Right kidney (tissue), 1 donor: ENCODE measurements at regions not wholly inside any gene's neighbourhood (a gene's known extent, or its start where the extent isn't known, plus 50 kb on each side); places are given as distances from the start of the nearest gene placed in this dataset.
"Not testable (repeated sequence)": the region's sequence is repeated elsewhere in the genome, so short reads cannot be mapped to it uniquely, and the experiment has no call there.

Experiments used
- DNase-seq: peaks from one replicate; pipeline ENCODE4 v3.0.0-alpha.2; 2016

GRCh38 chr11:67873223-67873622 lies 130.7 kb downstream of the UNC93B1 start:
- not testable (repeated sequence) for DNase-seq

GRCh38 chr11:67871168-67871567 lies 132.7 kb downstream of the UNC93B1 start:
- not testable (repeated sequence) for DNase-seq

- DNase-seq = not testable (repeated sequence)
Measured at GRCh38 chr11:67862896-67863295, 141.0 kb downstream of the UNC93B1 start.

GRCh38 chr11:67859513-67860161 lies 144.3 kb downstream of the UNC93B1 start:
- not testable (repeated sequence) for DNase-seq

GRCh38 chr11:67850747-67851146 lies 153.2 kb downstream of the UNC93B1 start:
- not testable (repeated sequence) for DNase-seq

GRCh38 chr11:67849766-67850165 lies 154.1 kb downstream of the UNC93B1 start:
- not testable (repeated sequence) for DNase-seq

- not testable (repeated sequence) for DNase-seq
Measured at GRCh38 chr11:67847896-67848875, 155.7 kb downstream of the UNC93B1 start.

- DNase-seq = not testable (repeated sequence)
Measured at GRCh38 chr11:67846303-67846702, 157.6 kb downstream of the UNC93B1 start.

GRCh38 chr11:67845296-67845695 lies 158.6 kb downstream of the UNC93B1 start:
- DNase-seq = not testable (repeated sequence)

- DNase-seq = not testable (repeated sequence)
Measured at GRCh38 chr11:67840599-67840998, 163.3 kb downstream of the UNC93B1 start.

GRCh38 chr11:67830152-67830551 lies 155.7 kb upstream of the ALDH3B2 start:
- not testable (repeated sequence) for DNase-seq

- DNase-seq = not testable (repeated sequence)
Measured at GRCh38 chr11:67826951-67827296, 152.5 kb upstream of the ALDH3B2 start.

GRCh38 chr11:67826028-67826950 lies 151.9 kb upstream of the ALDH3B2 start:
- DNase-seq = peak; percentile 25

GRCh38 chr11:67824861-67825260 lies 150.4 kb upstream of the ALDH3B2 start:
- not testable (repeated sequence) for DNase-seq

GRCh38 chr11:67820081-67820480 lies 145.7 kb upstream of the ALDH3B2 start:
- no peak for DNase-seq

- not testable (repeated sequence) for DNase-seq
Measured at GRCh38 chr11:67817558-67817957, 143.1 kb upstream of the ALDH3B2 start.

- DNase-seq = not testable (repeated sequence)
Measured at GRCh38 chr11:67809301-67809700, 134.9 kb upstream of the ALDH3B2 start.

GRCh38 chr11:67807896-67808295 lies 133.5 kb upstream of the ALDH3B2 start:
- DNase-seq = not testable (repeated sequence)

GRCh38 chr11:67806728-67807235 lies 132.4 kb upstream of the ALDH3B2 start:
- DNase-seq = not testable (repeated sequence)

GRCh38 chr11:67806183-67806582 lies 131.8 kb upstream of the ALDH3B2 start:
- DNase-seq = peak; percentile 64

GRCh38 chr11:67805253-67806126 lies 131.1 kb upstream of the ALDH3B2 start:
- peak; percentile 84 for DNase-seq
